Hematopoietic multipotent progenitor cell treated with erythropoietin and hydrocortisone succinate and interleukin-3 and kit ligand, for 6 days (in vitro differentiated cells): ENCODE measurements at regions not wholly inside any gene's neighbourhood (a gene's known extent, or its start where the extent isn't known, plus 50 kb on each side); places are given as distances from the start of the nearest gene placed in this dataset.
"Not testable (repeated sequence)": the region's sequence is repeated elsewhere in the genome, so short reads cannot be mapped to it uniquely, and the experiment has no call there.

Source experiments
- DNase-seq: peaks from one replicate; pipeline ENCODE4 v3.0.0-alpha.2; 2015

GRCh38 chr5:45893309-45893708 is 197.1 kb upstream of the HCN1 start:
- no peak for DNase-seq

- not testable (repeated sequence) for DNase-seq
These were observed 194.4 kb upstream of the HCN1 start for GRCh38 chr5:45890441-45891080.

DNA sequence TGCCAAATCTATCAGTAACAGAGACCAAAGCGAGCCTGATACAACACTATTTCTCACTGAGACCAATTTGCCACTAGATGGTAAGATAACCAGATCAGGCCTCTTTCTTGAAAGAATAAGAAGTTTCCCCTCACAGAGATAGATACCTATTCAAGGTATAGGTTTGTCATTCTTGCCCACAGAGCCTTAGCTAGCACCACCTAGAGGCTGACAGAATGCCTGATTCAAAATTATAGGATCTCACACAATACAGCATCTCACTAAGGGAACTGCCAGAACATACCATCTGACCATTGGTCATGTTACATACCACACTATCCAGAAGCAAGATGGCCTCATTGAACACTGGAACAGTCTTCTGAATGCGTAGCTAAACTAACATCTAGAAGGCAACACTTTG is 166.6 kb upstream of the HCN1 start:
- no peak for DNase-seq

- DNase-seq, result no peak
These were observed 151.7 kb upstream of the HCN1 start for GRCh38 chr5:45847877-45848276.

GRCh38 chr5:45826055-45826454 is 129.9 kb upstream of the HCN1 start:
- DNase-seq, result no peak

DNA sequence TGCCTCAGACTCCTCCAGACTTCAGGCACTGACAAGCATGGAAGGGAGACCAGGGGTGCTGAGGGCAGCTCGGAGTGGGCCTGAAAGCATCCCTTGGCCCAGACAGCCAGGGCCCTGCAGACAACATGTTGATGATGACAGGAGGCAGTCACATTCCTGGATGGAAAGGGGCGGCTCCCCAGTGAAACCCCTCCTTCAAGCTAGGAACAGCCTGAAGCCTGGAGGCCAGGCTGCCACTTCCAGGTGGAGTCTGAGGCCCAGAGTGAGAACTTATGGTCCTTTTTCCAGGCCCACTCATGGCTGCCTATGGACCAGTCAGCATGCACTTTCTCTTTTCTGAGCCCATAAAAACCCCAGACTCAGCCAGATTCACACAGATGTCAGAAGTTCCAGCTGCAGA is 104.2 kb upstream of the HCN1 start:
- no peak for DNase-seq

DNA sequence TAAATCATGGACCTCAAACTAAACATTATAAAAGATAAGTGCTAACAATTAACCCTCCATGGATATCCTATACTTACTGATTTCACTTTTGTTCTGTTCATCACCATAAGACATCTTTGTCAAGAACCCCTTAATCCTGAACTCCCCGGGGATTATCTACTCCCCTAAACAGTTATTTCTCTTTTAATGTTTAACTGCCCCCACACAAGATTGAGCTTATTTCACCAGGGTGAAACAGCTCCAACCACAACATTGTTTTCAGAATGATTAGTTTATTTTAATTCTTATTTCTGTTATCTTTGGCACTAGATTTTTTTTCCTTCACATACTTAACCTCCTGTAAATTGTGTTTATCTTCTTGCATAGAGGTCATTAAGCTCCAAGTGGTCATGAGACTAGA is 103.2 kb upstream of the HCN1 start:
- DNase-seq, result no peak

GRCh38 chr5:45796959-45797553 is 100.9 kb upstream of the HCN1 start:
- DNase-seq, result peak; percentile 43

- DNase-seq, result no peak
These were observed 99.3 kb upstream of the HCN1 start for GRCh38 chr5:45795458-45795857.

DNA sequence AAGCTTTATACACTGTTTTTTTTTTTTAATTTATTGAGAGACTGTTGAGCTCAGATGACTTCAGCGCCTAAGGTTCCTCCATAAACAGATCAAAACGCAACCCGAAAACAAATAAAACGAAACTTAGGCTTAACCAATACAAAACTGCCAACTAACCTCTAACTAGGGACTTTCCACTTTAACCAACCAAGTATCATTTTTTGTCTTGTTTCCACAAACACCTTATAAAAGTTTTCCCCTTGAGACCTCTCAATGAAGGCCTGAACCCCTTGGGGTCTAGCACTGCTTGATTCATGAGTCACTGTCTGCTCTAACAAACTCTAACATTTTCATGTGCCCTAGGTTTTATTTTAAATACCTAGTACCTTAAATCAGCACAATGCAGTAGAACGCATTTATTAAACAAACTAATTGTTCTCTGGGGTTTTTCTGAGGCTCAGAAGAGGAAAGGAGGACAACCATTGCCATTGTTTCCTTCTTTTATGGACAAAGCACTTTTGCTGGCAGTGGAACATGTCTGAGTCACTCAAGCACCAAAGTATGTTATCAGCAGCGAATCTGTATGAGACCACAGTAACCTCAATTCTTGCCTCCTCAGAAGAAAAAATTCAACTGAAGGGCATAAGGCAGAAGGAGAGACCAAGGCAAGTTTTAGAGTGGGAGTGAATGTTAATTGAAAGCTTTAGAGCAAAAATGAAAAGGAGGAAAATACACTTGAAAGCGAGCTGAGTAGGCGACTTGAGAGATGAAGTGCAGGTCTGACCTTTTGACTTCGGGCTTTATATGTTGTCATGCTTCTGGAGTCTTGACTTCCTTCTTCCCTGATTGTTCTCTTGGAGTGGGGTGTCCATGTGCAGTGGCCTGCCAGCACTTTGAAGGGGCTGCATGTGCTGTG is 97.7 kb upstream of the HCN1 start:
- no peak for DNase-seq

DNA sequence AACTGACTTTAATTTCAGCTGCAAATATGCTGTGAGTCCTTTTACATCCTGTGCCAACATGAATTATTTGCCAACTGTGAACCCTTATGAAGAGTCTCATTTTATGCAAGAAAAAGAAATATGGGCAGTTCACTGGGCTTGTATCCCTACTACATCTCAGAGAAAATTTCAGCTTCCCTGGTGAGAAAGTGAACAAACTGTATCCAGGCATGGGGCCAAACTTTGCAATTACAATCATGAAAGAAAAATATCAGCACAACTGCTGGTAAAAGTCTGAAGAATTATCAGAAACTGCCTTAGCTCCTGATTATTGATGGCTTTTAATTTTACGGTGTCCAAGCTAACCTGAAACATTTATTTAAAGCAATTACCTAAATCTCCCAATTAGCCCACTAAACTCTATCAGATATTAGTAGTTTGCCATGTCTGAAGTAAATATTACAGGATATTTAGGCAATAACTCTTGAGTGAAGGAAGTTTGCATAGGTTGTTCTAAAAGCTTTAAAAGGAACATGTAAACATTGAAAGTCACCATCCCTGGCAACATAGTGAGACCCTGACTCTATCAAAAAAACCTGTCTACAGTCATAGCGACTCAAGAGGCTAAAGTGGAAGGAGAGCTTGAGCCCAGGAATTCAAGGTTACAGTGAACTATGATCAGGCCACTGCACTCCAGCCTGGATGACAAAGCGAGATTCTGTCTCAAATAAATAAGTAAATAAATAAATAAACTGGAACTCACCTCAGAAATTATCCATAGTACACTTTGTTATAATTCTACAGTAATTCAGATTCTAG is 83.9 kb upstream of the HCN1 start:
- DNase-seq, result no peak

- peak; percentile 8 for DNase-seq
These were observed 78.3 kb upstream of the HCN1 start for GRCh38 chr5:45774528-45774927.

DNA sequence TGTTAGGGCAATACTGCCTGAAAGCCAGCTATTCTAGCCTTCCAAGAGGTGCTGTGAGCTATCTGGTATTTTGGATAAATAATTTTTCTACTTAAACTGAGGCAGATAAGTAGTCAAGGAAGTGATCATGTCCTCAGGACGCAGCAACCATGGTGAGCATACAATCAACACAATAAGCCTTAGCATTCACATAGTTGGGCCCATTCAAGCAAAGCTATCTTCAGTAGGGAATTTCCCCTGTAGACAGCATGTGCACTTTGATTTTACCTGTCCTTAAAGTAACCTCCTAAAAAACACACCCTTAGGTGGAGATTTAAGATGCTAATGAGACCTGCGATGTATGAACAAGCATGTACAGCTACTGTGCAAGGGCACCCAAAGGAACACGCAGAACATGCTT is 76.2 kb upstream of the HCN1 start:
- no peak for DNase-seq

DNA sequence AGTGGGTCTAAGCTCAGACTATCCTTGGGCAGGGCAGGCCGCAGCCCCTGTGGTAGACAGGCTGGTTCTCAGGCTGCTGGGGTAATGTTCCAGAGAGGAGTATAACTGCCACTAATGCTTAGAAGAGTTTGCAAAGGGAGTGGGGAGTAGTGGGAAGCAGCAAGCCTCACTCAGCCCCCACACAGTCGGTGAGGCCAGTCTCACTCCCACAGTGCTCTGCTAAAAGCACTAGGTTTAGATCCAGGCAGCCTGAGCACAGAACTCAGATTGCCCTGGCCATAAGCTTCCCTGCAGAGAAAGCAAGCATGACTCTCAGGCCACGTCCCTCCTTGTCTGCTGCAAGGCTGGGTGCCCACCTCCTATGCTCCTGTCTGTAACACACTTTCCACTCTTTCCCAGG is 69.4 kb upstream of the HCN1 start:
- no peak for DNase-seq

GRCh38 chr5:45750574-45750973 is 54.4 kb upstream of the HCN1 start:
- no peak for DNase-seq

GRCh38 chr5:45748511-45748910 is 52.3 kb upstream of the HCN1 start:
- DNase-seq, result not testable (repeated sequence)
